ENCODE measurements at regions not wholly inside any gene's neighbourhood (a gene's known extent, or its start where the extent isn't known, plus 50 kb on each side); places are given as distances from the start of the nearest gene placed in this dataset.

GRCh38 chr2:225122007-225122406 lies 79.7 kb upstream of the DOCK10 start:
- ChIA-PET CTCF (interaction anchor here (1.0 to 2.2 kb wide), 2 partner anchors 538 to 543 kb away, joined by 5 to 13 read pairs; no protein-coding TSS in a partner anchor), POLR2A (no interaction called here)
- H3K9me1 ChIP-seq (replicated peaks; ENCODE audit: control insufficient read depth, extremely low read depth, insufficient read depth, low read length): peaks cover 3% of the 10 kb centered on the region
- no peak overlapping the region for H3K9ac ChIP-seq (replicated peaks; ENCODE audit: extremely low read depth, insufficient read depth, low read length)
- H4K20me1 ChIP-seq (replicated peaks; ENCODE audit: control insufficient read depth, extremely low read depth, insufficient read depth, low read length): no peaks in the 10 kb centered on the region
- TF ChIP-seq POLR2A (IDR thresholded peaks at IDR 0.05; ENCODE audit: low read depth, low read length): no peak
- no peak for TF ChIP-seq FOS (IDR thresholded peaks at IDR 0.05; ENCODE audit: borderline replicate concordance, insufficient read depth, low read length)
- no peak for TF ChIP-seq JUN (IDR thresholded peaks at IDR 0.05; ENCODE audit: borderline replicate concordance, insufficient read depth, insufficient read length, low read depth)
- TF ChIP-seq CTCF (IDR thresholded peaks at IDR 0.05; ENCODE audit: extremely low read depth in 1 of 2, insufficient read depth in 1 of 2, low read depth in 1 of 2, low read length in 2 of 2): no peak
- TF ChIP-seq POLR2AphosphoS5 (IDR thresholded peaks at IDR 0.05; ENCODE audit: insufficient read depth, low read depth, low read length): no peak
- no peak for TF ChIP-seq GATA2 (IDR thresholded peaks at IDR 0.05; ENCODE audit: insufficient read depth, insufficient read length, low read depth, low read length)
- TF ChIP-seq EZH2 (IDR thresholded peaks at IDR 0.05; ENCODE audit: borderline replicate concordance, low read depth, low read length, severe bottlenecking): no peak
- no peak for TF ChIP-seq MAX (IDR thresholded peaks at IDR 0.05; ENCODE audit: insufficient read depth, insufficient read length)
- no peak for TF ChIP-seq MYC (IDR thresholded peaks at IDR 0.05; ENCODE audit: low read depth, low read length)
- H3K27me3 ChIP-seq (ENCODE audit: control insufficient read depth in 2 of 2, insufficient read depth in 2 of 2, low read length in 2 of 2): peaks cover 0 to 2% of the 10 kb centered on the region in 2 experiments
- H3K36me3 ChIP-seq (ENCODE audit: control insufficient read depth in 2 of 2, extremely low read depth in 1 of 2, insufficient read depth in 2 of 2, low read length in 2 of 2): no peaks in the 10 kb centered on the region
- BruUV-seq (replicated peaks): no TSS peak
- H3K4me1 ChIP-seq (ENCODE audit: control insufficient read depth, extremely low read depth, insufficient read depth, low read length): no peaks in the 10 kb centered on the region
- no peak for DNase-seq (ENCODE audit: low read depth, low spot score)
- H2AFZ ChIP-seq (ENCODE audit: low read depth, low read length): no peak overlapping the region
- dilution Hi-C loops (cut with MboI; ENCODE audit: extremely low pct_ligation_motif_present, low sequenced_read_pairs) (no loop called here), intact Hi-C loops (cut with micrococcal nuclease) (loop anchor here (5.0 kb wide), 1 partner anchor 1985 kb away; no protein-coding TSS in a partner anchor)
- H3K9me3 ChIP-seq (replicated peaks; ENCODE audit: control insufficient read depth, insufficient read depth, low read length): no peaks in the 10 kb centered on the region
- no peak overlapping the region for H3K27ac ChIP-seq (ENCODE audit: insufficient read depth, low read depth, low read length)
- no peaks in the 10 kb centered on the region for H3K79me2 ChIP-seq (ENCODE audit: control insufficient read depth, insufficient read depth, low read length)
- FAIRE-seq: no peak
- no peak overlapping the region for H3K4me2 ChIP-seq (ENCODE audit: insufficient read depth, low read length)
- H3K4me3 ChIP-seq (replicated peaks in 1 of 3; ENCODE audit: insufficient read depth in 1 of 3, low read depth in 1 of 3, low read length in 3 of 3): no peak overlapping the region

Measured in endothelial cell of umbilical vein (primary cell).